Gastroesophageal sphincter (tissue), 3 donors: ENCODE measurements at regions not wholly inside any gene's neighbourhood (a gene's known extent, or its start where the extent isn't known, plus 50 kb on each side); places are given as distances from the start of the nearest gene placed in this dataset.

ENCODE experiments used
- CTCF ChIP-seq, 4 experiments: fragments of 200-600 bp in 2 of 4; fragments of 450-650 bp in 2 of 4; sonication (generic) in 1 of 4; IDR thresholded peaks; one replicate each; pipeline ENCODE4 v1.5.1; 2017 to 2019; ENCODE audit warnings: antibody characterized with exemption in 4 of 4, mild to moderate bottlenecking in 2 of 4, moderate library complexity in 2 of 4
- EP300 ChIP-seq: sonication (generic); formaldehyde crosslinking; IDR thresholded peaks from one replicate; pipeline ENCODE4 v1.6.1; 2017; ENCODE audit warnings: antibody characterized with exemption, mild to moderate bottlenecking
- POLR2A ChIP-seq, 2 donors: fragments of 450-650 bp; IDR thresholded peaks; one replicate each; pipeline ENCODE4 v1.6.1; 2017; ENCODE audit warnings: antibody characterized with exemption in 2 of 2, mild to moderate bottlenecking in 2 of 2, moderate library complexity in 1 of 2

DNA sequence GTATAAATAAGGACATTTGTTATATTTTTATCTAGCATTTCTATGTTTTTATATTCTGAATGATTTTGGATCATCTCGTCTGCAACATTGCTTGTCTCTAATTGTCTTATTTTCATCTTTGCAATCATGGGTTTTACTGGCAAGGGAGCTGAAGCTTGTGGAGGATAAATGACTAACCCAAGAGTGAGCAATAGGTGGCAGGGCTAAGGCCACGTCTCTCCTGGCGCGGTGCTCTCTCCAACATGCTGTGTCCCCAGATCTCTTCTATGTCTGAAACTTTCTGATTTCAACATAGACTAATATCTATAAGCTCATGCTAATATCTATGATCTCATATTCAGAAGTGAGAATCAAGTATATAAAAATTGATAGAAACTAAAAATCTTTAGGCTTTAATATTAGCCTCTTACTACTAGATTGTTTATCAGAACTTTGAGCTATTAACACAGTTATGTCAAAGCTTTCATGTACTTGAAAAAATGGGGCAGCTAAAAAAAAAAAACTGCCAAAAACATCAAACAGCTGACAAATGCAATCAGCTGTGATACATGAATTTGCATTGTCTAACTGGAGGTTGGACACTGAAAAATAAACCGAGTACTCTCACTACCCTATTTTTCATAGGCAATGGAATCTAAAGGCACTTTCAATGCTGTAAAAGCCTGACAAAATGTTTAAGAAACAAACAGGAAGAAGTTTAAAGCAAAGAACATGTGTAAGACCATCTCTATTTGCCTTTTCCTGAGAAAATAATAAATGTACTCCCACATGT is 169.2 kb downstream of the TMA16 start:
- TF ChIP-seq CTCF (IDR thresholded peaks at IDR 0.05) (no peak), EP300 (no peak), POLR2A (IDR thresholded peaks at IDR 0.05) (no peak)
